Activated naive CD4-positive, alpha-beta T cell treated with anti-CD3 and anti-CD28 coated beads, Interleukin-2, amount 10 ng/mL, durations not matched to agents 7 days and 5 days (primary cell): ENCODE measurements at regions not wholly inside any gene's neighbourhood (a gene's known extent, or its start where the extent isn't known, plus 50 kb on each side); places are given as distances from the start of the nearest gene placed in this dataset.
"Not testable (repeated sequence)": the region's sequence is repeated elsewhere in the genome, so short reads cannot be mapped to it uniquely, and the experiment has no call there.

ENCODE experiments used
- CTCF ChIA-PET: fragments of 350-600 bp; sonication (Branson Sonifier 250); formaldehyde crosslinking; loops from one replicate; lab custom pipeline; 2021; ENCODE audit warnings: antibody characterized with exemption; lab: Charles Lee
- DNase-seq: peaks from one replicate; pipeline ENCODE4 v3.0.0-alpha.2; 2020
- H3K27ac Mint-ChIP-seq: one replicate; pipeline ENCODE4 v1.8.0; 2021; ENCODE audit warnings: mild to moderate bottlenecking, moderate library complexity, mixed read lengths
- H3K27me3 Mint-ChIP-seq: one replicate; pipeline ENCODE4 v1.8.0; 2021; ENCODE audit warnings: mild to moderate bottlenecking, mixed read lengths
- H3K36me3 Mint-ChIP-seq: one replicate; pipeline ENCODE4 v1.8.0; 2021; ENCODE audit warnings: mixed read lengths
- H3K4me1 Mint-ChIP-seq: one replicate; pipeline ENCODE4 v1.8.0; 2021; ENCODE audit warnings: mixed read lengths
- H3K4me3 Mint-ChIP-seq: one replicate; pipeline ENCODE4 v1.8.0; 2021; ENCODE audit warnings: mild to moderate bottlenecking, moderate library complexity, mixed read lengths
- H3K9me3 Mint-ChIP-seq: one replicate; pipeline ENCODE4 v1.8.0; 2021; ENCODE audit warnings: mixed read lengths

DNA sequence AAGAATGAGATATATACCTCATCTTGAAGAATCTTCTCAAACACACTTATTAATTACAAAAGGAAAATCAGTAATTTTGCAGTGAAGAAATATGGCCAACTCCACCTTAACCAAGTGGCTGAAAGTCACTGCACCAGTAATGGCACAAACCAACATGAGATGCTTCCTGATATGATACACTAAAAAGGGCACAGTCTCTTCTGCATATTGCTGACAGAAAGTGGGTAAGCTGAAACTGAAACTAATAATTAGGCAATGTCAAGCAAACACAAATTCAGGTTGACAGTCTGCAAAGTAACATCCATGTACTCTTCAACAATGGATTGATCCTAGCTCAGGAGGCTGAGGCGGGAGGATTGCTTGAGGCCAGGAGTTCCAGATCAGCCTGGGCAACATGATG is 56.1 kb downstream of the ZNF22 start:
- DNase-seq, H3K9me3 Mint-ChIP-seq, CTCF ChIA-PET, H3K36me3 Mint-ChIP-seq, H3K27ac Mint-ChIP-seq, H3K4me1 Mint-ChIP-seq, H3K4me3 Mint-ChIP-seq, H3K27me3 Mint-ChIP-seq: not testable (repeated sequence)

DNA sequence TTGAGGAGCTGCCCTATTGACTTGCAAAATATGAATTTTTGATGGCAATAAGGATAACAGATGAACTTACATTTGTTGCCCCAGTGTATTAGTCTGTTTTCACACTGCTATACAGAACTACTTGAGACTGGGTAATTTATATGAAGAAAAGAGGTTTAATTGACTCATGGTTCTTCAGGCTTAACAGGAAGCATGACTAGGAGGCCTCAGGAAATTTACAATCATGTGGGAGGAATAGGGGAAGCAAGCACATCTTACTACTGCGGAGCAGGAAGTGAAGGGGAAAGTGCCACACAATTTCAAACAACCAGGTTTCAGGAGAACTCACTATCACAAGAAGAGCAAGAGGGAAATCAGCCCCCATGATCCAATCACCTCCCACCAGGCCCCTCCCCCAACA is 57.9 kb downstream of the ZNF22 start:
- CTCF ChIA-PET: no interaction called here
- H3K4me3 Mint-ChIP-seq: no peak overlapping the region
- no peak overlapping the region for H3K27ac Mint-ChIP-seq
- no peaks in the 10 kb centered on the region for H3K9me3 Mint-ChIP-seq
- H3K36me3 Mint-ChIP-seq: no peaks in the 10 kb centered on the region
- H3K27me3 Mint-ChIP-seq: peaks cover 12% of the 10 kb centered on the region
- DNase-seq: no peak
- H3K4me1 Mint-ChIP-seq: no peaks in the 10 kb centered on the region

DNA sequence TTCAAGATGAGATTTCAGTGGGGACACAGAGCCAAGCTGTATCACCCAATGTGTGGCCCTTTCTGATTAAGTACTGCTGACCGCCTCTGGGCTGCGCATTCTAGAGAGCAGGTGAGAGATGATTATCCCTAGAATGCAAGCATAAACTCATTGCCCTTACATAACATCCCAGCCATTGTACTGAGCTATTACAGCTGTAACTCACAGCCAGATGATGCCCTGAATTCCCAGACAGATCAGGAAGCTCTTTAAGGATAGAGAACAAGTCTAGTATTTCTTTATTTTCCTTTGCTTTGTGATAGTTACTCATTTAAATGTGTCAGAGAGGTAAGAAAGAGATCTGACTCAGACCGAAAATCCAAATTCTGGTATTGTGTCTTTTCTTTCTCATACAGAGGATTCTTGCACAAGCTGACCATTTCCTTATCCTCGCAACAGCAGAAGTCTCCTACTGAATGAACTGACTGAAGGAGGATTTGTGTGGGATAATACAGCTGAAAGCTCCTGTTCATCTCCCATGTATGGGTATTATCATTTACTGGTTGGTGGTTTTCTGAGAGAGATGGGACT is 58.4 kb downstream of the ZNF22 start:
- CTCF ChIA-PET: no interaction called here
- H3K4me1 Mint-ChIP-seq: no peaks in the 10 kb centered on the region
- no peaks in the 10 kb centered on the region for H3K36me3 Mint-ChIP-seq
- no peaks in the 10 kb centered on the region for H3K9me3 Mint-ChIP-seq
- no peak for DNase-seq
- H3K27ac Mint-ChIP-seq: no peak overlapping the region
- no peak overlapping the region for H3K4me3 Mint-ChIP-seq
- peaks cover 12% of the 10 kb centered on the region for H3K27me3 Mint-ChIP-seq

DNA sequence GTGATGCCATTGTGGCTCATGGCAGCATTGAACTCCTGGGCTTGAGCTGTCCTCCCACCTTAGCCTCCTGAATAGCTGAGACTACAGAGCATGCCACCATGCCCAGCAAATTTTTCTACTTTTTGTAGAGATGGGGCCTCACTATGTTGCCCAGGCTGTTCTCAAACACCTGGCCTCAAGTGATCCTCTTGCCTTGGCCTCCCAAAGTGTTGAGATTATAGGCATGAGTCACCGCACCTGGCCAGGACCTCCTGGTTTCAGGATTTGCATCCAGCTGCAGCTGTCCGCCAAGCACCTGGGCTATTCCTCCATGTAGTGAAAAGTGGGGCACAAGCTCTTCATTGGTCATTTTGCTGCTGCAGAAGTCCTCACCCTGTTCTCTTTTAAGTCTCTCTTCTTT is 58.9 kb downstream of the ZNF22 start:
- H3K27ac Mint-ChIP-seq: no peak overlapping the region
- CTCF ChIA-PET: no interaction called here
- H3K36me3 Mint-ChIP-seq: no peaks in the 10 kb centered on the region
- no peaks in the 10 kb centered on the region for H3K9me3 Mint-ChIP-seq
- H3K27me3 Mint-ChIP-seq: peaks cover 12% of the 10 kb centered on the region
- no peak overlapping the region for H3K4me3 Mint-ChIP-seq
- no peaks in the 10 kb centered on the region for H3K4me1 Mint-ChIP-seq
- no peak for DNase-seq

DNA sequence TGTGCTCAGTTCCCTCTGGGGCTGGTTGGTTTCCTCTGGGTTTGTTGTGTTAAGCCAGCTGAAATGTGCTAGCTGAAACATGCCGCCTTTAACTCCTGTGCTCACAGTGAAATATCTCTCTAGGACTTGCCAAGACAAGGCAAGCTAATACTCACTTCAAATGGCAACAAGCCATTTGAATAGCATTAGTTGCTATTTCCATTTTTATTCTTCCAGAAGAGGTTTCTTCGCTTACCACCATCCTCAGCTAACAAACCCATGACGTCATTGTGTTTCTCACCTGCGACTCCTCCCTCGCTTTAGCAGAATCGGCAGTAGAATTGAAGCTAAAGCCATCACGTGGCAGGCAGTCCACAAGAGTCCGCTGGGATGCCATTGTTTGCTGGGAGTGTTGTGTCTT is 61.3 kb downstream of the ZNF22 start:
- H3K4me3 Mint-ChIP-seq: no peak overlapping the region
- no peak for DNase-seq
- H3K27ac Mint-ChIP-seq: no peak overlapping the region
- no peaks in the 10 kb centered on the region for H3K9me3 Mint-ChIP-seq
- H3K4me1 Mint-ChIP-seq: no peaks in the 10 kb centered on the region
- peaks cover 4% of the 10 kb centered on the region for H3K27me3 Mint-ChIP-seq
- H3K36me3 Mint-ChIP-seq: no peaks in the 10 kb centered on the region
- CTCF ChIA-PET: no interaction called here

DNA sequence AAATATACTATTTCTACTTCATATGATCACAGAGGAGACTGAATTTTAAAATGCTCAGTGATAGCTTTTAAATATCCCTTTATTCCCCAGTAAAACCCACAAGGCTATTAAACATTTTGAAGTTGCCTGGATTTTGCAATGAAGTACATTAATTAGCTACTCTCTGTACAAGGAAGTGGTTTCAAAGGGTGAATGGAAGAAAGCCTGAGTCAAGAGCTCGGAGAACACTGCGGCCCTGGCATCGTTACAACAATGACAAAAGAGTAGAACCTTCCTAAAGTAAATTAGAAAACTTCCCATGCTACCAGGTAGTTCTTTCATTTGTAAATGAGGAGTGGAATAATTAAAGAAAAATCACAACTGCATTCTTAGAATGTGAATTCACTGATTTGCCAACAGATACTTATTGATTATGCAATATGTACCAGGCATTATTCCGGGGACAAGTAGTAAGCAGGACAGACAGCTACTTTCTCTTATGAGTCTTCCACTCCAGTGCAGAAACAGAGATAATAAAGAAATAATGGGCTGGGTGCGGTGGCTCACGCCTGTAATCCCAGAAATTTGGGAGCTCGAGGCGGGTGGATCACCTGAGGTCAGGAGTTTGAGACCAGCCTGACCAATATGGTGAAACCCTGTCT is 63.0 kb downstream of the ZNF22 start:
- DNase-seq: no peak
- Mint-ChIP-seq H3K4me3 (no peak overlapping the region), H3K27ac (no peak overlapping the region), H3K27me3 (peaks cover 4% of the 10 kb centered on the region), H3K36me3 (no peaks in the 10 kb centered on the region), H3K9me3 (no peaks in the 10 kb centered on the region), H3K4me1 (no peaks in the 10 kb centered on the region)
- CTCF ChIA-PET: no interaction called here

DNA sequence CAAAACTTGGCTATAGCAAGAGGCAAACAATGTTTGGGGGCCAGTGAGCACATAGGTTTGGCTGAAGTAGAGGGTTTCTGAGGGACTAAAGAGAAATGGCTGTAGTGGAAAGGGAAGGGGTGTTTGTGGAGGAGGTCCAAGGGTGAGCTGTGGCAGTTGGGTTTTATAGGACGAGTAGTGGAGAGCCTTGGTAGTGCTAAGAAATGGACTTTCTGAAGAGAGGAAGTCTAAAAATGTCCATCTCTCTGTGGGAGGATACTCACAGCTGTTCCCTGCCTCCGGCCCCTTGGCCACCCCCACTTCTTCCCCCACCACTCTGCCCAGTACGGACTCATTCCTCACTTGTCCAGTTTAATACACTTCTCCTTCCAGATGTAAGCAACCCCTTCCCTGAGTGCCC is 64.3 kb downstream of the ZNF22 start:
- DNase-seq: no peak
- CTCF ChIA-PET: no interaction called here
- H3K36me3 Mint-ChIP-seq: no peaks in the 10 kb centered on the region
- H3K4me1 Mint-ChIP-seq: no peaks in the 10 kb centered on the region
- no peak overlapping the region for H3K4me3 Mint-ChIP-seq
- peaks cover 8% of the 10 kb centered on the region for H3K27me3 Mint-ChIP-seq
- no peaks in the 10 kb centered on the region for H3K9me3 Mint-ChIP-seq
- no peak overlapping the region for H3K27ac Mint-ChIP-seq

DNA sequence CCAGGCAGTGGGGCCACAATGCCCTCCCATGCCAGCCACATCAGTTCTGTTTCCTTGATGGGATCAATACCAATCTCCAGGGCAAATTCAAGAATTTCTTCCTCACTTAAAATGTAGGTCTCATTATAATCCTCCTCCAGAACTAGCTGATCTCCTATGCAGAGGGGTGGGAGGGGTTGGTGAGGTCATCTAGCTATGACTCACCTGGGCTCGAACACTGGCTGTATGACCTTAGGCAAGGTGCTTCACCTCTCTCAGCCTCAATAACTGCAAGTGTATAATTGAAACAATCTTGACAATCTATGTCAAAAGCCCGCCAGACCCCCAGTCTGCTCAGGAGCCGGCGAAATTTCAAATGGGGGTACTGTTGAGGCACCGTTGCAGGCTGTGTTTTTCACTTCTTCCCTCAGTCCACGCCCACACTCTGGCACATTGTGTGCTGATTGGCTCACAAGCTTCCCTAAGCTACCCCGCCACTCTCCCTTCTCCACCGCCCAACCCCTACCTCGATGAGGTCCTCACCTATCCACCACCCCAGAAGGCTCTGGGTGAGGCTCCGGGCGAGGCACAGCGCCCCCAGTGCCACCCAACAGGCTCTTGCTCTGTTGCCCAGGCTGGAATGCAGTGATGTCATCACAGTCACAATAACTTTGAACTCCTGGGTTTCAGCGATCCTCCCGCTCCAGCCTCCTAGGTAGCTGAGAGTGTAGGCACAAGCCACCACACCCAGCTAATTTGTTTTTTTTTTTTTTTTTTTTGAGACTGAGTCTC is 70.5 kb downstream of the ZNF22 start:
- H3K4me3 Mint-ChIP-seq: no peak overlapping the region
- H3K27ac Mint-ChIP-seq: no peak overlapping the region
- CTCF ChIA-PET: no interaction called here
- no peaks in the 10 kb centered on the region for H3K4me1 Mint-ChIP-seq
- H3K9me3 Mint-ChIP-seq: peaks cover 4% of the 10 kb centered on the region
- no peaks in the 10 kb centered on the region for H3K36me3 Mint-ChIP-seq
- peaks cover 11% of the 10 kb centered on the region for H3K27me3 Mint-ChIP-seq
- no peak for DNase-seq

DNA sequence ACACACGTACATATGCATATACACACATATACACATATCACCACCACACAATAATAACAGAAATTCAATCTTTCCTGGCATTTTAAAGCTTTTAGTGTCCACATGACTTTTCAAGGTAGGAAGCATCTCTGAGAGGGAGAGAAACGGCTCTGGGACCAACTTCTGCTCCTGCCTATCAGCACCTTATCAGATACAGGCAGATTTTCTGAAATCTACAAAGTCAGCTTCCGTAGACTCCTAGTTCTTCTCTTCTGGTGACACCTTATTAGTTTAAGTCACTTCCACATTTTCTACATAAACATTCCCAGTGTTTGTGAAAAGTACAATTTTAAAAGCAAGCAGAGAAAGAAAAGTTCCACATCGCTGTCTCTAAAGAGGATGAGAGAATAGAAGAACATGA is 74.5 kb downstream of the ZNF22 start:
- Mint-ChIP-seq H3K27ac (no peak overlapping the region), H3K4me1 (no peaks in the 10 kb centered on the region), H3K9me3 (peaks cover 4% of the 10 kb centered on the region), H3K27me3 (peaks cover 14% of the 10 kb centered on the region), H3K4me3 (no peak overlapping the region), H3K36me3 (no peaks in the 10 kb centered on the region)
- CTCF ChIA-PET: no interaction called here
- no peak for DNase-seq

DNA sequence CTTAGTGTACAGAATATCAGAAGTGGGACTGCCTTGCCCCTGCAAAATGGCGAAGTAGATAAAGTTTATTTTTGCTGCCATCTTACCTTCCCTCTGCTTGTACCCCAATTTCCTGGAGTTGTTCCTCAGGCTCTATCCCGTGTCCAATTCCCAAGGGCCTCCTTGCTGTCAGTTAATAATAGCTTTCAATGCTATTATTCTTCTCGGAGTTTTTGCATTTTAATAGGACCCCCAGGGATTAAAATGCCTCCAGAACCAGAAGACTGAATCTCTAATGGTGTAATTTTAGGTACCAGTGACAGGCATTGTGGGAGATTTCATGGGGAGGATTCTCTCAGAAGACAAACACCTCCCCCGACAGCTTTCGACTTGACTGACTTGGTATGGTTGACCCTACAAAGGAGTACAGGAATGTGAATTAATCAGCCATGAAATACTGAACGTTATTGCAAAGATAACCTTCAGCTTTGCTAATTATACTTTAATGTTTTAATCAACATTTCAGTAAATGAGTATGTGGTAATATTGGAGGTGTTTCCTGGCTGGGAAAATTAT is 75.2 kb downstream of the ZNF22 start:
- no peak for DNase-seq
- no peak overlapping the region for H3K4me3 Mint-ChIP-seq
- H3K27ac Mint-ChIP-seq: no peak overlapping the region
- peaks cover 2% of the 10 kb centered on the region for H3K9me3 Mint-ChIP-seq
- no peaks in the 10 kb centered on the region for H3K36me3 Mint-ChIP-seq
- H3K4me1 Mint-ChIP-seq: no peaks in the 10 kb centered on the region
- CTCF ChIA-PET: no interaction called here
- peaks cover 14% of the 10 kb centered on the region for H3K27me3 Mint-ChIP-seq

DNA sequence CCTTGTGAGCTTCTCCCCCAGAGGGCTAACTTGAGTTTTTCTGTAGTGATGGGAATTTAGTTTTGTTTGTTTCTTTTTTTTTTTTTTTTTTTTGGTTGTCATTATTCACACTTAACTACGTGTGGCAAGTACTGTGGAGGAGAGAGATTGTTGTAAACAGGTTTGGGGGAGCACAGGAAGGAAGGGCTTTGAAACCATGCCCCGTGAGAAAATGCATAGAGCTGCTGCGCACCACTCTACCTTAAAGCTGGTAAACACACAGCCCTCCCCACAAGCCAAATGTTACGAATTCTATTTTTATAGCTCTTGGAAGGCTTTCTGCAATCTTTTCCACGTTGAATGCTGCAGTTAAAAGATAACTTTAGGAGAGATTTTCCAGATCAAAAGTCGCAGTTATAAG is 76.2 kb downstream of the ZNF22 start:
- Mint-ChIP-seq H3K4me1 (no peaks in the 10 kb centered on the region), H3K27ac (no peak overlapping the region), H3K27me3 (peaks cover 14% of the 10 kb centered on the region), H3K9me3 (no peaks in the 10 kb centered on the region), H3K36me3 (no peaks in the 10 kb centered on the region), H3K4me3 (no peak overlapping the region)
- DNase-seq: no peak
- CTCF ChIA-PET: no interaction called here

DNA sequence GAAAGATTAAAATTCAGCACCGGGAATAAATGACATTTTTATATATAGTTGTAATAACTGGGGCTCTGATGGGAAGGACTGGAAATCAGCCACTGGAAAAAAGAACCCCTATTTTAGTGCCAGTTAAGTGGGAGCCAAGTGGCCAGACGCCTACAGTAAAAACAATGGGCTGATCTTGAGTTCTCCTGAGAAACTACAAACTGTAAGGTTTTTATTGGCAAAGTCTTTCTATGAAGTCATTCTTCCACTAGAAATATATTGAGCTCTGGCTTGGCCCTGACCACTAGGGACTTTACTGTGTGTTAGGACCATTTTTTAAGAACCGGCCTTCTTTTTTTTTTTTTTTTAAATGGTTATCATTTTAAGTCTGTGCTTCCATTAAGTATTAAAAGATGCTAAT is 79.6 kb downstream of the ZNF22 start:
- H3K27ac Mint-ChIP-seq: no peak overlapping the region

DNA sequence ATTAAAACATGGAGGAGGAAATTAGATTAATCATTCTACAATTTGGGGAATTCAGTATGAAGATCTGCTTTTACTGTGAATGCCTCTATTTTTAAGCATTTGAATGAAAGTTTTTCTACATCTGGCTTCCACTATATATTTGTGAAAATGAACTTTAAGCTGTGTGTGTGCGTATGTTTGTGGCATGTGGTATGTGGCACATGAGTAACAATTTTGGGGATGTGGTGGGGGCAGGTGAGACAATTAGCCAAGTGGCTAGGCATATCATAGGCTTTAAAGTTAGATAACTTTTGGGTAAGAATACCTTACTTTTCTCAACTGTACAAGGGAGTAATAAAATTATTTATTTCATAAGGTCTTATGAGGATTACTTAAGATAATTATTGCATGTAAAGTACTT is 81.5 kb downstream of the ZNF22 start:
- H3K4me1 Mint-ChIP-seq: no peaks in the 10 kb centered on the region
- peaks cover 6% of the 10 kb centered on the region for H3K9me3 Mint-ChIP-seq
- no peak for DNase-seq
- H3K27me3 Mint-ChIP-seq: peaks cover 6% of the 10 kb centered on the region
- H3K27ac Mint-ChIP-seq: no peak overlapping the region
- no peak overlapping the region for H3K4me3 Mint-ChIP-seq
- CTCF ChIA-PET: no interaction called here
- no peaks in the 10 kb centered on the region for H3K36me3 Mint-ChIP-seq

More for the DNA sequence above, 79.6 kb downstream of the ZNF22 start:
- DNase-seq: no peak
- peaks cover 1% of the 10 kb centered on the region for H3K9me3 Mint-ChIP-seq
- H3K36me3 Mint-ChIP-seq: no peaks in the 10 kb centered on the region
- no peak overlapping the region for H3K4me3 Mint-ChIP-seq
- peaks cover 14% of the 10 kb centered on the region for H3K27me3 Mint-ChIP-seq
- H3K4me1 Mint-ChIP-seq: no peaks in the 10 kb centered on the region
- CTCF ChIA-PET: no interaction called here

DNA sequence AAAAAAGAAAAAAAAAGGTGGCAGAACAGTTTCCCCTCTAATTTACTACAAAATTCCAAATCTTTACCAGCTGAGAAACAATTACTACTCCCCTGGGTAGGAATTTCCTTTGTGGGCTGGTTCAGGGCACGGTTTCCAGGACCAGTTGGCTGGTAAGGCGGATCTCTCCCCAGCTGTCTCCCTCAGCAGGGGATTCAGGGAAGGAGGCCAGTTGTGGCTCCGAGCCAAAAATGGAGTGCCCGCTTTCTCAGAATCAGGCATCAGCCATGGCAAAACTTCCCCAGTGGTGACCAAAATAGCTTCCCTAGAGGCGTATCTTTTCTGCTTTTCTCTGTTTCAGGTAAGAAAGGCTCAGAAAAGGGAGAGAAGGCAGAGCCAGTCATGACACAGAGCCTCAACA is 91.2 kb downstream of the ZNF22 start:
- DNase-seq: no peak
- Mint-ChIP-seq H3K4me3 (no peak overlapping the region), H3K27ac (no peak overlapping the region), H3K27me3 (peaks cover 29% of the 10 kb centered on the region), H3K9me3 (no peaks in the 10 kb centered on the region), H3K36me3 (no peaks in the 10 kb centered on the region), H3K4me1 (no peaks in the 10 kb centered on the region)
- CTCF ChIA-PET: no interaction called here

DNA sequence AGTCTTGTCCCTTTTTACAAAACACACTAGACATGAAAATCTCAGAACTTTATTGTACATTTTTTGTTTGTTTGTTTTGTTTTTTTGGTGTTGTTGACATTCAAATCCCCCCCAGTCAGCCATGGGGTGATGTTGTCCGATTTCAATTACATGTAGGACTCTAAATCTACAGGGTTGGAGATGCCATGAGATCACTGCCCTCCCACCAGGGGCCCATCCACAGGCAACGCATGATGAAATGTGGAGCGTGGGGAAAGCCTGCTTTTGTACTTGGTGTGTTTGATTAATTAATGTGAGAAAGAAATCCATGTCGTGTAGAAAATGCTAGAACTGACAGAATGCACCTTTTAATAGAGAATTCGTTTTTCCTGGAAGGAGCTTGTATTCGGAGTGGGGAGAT is 93.2 kb downstream of the ZNF22 start:
- Mint-ChIP-seq H3K9me3 (no peaks in the 10 kb centered on the region), H3K4me1 (no peaks in the 10 kb centered on the region), H3K27me3 (peaks cover 32% of the 10 kb centered on the region), H3K36me3 (no peaks in the 10 kb centered on the region), H3K4me3 (no peak overlapping the region), H3K27ac (no peak overlapping the region)
- no peak for DNase-seq
- CTCF ChIA-PET: no interaction called here
